ENCODE measurements at regions not wholly inside any gene's neighbourhood (a gene's known extent, or its start where the extent isn't known, plus 50 kb on each side); places are given as distances from the start of the nearest gene placed in this dataset.
A peak's percentile ranks its signal among the peaks of the same experiment; 100 is the strongest.

DNA sequence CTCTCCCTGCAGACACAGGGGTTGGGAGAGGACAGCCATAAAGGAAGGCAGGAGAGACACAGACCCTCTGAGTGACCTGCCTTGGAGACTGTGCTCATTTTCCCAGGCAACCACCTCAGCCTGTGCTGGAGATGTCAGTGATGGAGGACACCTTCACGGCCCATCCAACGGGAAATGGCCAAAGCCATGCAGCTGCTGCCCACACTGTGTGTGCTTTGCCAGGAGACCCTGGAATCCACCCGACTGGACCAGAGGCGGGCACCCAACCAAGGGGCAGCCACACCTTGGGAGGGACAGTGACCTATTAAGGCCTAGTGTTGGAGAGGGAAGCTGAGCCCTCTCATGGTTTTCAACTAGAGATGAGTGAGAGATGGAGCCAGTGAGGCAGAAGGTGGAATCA, 192.5 kb downstream of the SMAD2 start:
- TF ChIP-seq, protein P1, sequence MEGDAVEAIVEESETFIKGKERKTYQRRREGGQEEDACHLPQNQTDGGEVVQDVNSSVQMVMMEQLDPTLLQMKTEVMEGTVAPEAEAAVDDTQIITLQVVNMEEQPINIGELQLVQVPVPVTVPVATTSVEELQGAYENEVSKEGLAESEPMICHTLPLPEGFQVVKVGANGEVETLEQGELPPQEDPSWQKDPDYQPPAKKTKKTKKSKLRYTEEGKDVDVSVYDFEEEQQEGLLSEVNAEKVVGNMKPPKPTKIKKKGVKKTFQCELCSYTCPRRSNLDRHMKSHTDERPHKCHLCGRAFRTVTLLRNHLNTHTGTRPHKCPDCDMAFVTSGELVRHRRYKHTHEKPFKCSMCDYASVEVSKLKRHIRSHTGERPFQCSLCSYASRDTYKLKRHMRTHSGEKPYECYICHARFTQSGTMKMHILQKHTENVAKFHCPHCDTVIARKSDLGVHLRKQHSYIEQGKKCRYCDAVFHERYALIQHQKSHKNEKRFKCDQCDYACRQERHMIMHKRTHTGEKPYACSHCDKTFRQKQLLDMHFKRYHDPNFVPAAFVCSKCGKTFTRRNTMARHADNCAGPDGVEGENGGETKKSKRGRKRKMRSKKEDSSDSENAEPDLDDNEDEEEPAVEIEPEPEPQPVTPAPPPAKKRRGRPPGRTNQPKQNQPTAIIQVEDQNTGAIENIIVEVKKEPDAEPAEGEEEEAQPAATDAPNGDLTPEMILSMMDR (conservative IDR thresholded peaks at IDR 0.05; ENCODE audit: control insufficient read depth, insufficient read depth, low read depth, low read length) = no peak
- no peak for DNase-seq (ENCODE audit: low read depth)
- no peak overlapping the region for H3K4me3 ChIP-seq (ENCODE audit: control insufficient read depth, low read depth, low read length)

DNA sequence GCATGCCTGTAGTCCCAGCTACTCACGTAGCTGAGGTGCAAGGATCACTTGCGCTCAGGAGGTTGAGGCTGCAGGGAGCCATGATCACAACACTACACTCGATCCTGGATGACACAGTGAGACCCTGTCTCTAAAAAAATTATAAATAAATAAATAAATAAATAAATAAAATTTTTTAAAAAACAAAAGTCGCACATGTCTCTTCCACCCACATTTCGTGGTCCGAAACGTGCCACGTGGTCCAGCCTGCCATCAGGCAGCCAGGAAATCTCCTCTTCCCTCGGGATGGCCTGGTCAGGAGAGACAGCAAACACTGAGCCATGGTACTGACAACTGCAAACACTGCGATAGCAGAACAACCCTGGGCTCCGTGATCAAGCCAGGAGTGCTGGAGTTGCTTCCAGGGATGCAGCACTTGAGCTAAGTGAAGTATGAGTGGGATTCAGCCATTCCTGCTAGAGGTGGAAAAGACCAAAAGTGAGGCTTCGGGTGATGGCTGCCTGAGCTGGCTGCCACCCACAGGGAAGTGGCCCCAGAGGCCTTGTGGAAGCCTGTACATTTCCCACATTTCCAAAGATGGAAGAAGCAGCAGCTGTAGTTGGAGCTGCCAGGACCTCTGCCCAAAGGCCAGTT, 193.1 kb downstream of the SMAD2 start:
- no peak overlapping the region for H3K4me3 ChIP-seq (ENCODE audit: control insufficient read depth, low read depth, low read length)
- TF ChIP-seq, protein P1 (conservative IDR thresholded peaks at IDR 0.05; ENCODE audit: control insufficient read depth, insufficient read depth, low read depth, low read length) = no peak

DNA sequence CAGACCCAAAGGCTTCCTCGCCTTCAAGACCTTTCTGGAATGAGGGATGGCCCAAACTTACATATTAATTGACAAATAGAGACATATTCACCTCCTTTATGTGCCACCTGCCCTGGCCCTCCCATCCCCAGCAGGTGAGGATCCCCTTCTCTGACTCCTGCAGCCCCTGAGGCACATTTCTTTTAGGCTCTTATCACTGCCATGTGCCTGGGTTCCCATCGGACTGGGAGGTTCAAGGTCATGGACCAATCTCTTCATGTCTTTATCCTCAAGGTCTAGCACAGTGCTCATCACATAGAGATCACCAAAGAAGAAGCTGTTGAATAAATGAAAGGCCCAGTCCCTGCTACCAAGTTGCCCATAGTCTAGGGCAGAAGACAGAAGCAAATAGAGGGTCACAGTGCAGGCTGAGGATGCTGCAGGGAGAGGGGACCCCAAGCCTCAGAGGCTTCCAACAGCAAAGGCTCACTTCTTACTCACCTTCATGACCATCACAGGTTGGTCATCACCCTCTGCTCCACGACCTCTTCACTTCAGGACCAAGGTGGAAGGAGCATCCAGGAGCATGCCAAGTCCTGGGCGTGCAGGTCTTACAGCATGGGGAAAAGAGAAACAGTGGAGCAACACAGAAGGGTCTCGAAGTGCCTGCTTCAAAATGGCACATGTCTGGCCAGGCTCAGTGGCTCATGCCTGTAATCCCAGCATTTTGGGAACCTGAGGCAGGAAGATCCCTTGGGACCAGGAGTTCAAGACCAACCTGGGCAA, 193.9 kb downstream of the SMAD2 start:
- TF ChIP-seq, protein P1 (conservative IDR thresholded peaks at IDR 0.05; ENCODE audit: control insufficient read depth, insufficient read depth, low read depth, low read length) = no peak
- DNase-seq (ENCODE audit: low read depth) = no peak
- no peak overlapping the region for H3K4me3 ChIP-seq (ENCODE audit: control insufficient read depth, low read depth, low read length)

More for the DNA sequence above, 193.1 kb downstream of the SMAD2 start:
- DNase-seq (ENCODE audit: low read depth) = no peak

DNA sequence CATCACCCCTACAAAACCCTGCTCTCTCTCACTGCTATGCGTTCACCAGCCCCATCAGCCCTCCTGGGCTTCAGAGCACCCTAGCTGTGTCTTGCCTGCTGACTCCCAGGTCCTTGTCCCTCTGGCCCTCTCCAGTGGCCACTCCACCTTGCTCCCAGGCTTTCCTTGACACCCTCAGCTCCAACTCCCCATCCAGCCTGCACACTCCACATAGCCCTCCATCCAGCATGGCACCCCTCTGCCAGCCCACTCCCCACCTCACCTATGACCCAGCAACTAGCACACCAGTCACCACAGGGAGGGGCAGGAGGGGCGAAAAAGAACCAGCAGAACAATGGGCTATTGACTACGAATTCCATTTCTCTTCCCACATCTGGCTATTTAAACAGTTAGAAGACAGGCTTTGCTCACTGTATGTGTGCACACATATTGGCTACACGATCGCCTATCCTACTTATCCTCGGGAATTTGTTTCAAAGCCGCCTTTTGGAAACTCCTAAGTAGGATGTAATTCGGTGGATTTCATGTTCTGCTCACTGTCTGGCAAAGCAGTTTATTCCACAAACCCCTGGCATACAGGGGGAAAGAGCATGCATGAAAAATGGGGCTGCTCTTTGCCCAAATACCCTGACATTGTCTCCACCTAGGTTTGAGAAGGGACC, 195.3 kb downstream of the SMAD2 start:
- H3K4me3 ChIP-seq (ENCODE audit: control insufficient read depth, low read depth, low read length) = no peak overlapping the region
- DNase-seq (ENCODE audit: low read depth) = no peak
- TF ChIP-seq, protein P1 (conservative IDR thresholded peaks at IDR 0.05; ENCODE audit: control insufficient read depth, insufficient read depth, low read depth, low read length) = no peak

DNA sequence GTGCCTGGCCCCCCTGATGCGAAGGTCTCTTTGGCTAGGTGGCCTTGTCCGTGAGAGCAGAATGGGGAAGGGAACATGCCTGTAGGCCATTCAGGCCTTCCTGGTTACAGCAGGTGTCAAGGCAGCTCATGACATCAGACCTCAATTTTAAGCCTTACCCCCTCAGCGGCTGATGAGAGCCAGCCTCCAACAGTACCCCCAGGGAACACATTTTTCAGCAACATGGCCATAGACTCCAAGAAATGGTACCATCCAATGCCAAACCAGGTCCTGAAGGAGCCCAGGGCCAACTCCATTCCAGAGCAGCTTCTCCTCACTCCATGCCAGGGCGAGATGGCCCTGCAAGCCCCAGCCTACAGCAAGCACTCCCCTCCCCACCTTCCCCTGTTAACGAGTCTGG, 199.2 kb downstream of the SMAD2 start:
- DNase-seq (ENCODE audit: low read depth) = no peak
- TF ChIP-seq, protein P1 (conservative IDR thresholded peaks at IDR 0.05; ENCODE audit: control insufficient read depth, insufficient read depth, low read depth, low read length) = no peak
- no peak overlapping the region for H3K4me3 ChIP-seq (ENCODE audit: control insufficient read depth, low read depth, low read length)

DNA sequence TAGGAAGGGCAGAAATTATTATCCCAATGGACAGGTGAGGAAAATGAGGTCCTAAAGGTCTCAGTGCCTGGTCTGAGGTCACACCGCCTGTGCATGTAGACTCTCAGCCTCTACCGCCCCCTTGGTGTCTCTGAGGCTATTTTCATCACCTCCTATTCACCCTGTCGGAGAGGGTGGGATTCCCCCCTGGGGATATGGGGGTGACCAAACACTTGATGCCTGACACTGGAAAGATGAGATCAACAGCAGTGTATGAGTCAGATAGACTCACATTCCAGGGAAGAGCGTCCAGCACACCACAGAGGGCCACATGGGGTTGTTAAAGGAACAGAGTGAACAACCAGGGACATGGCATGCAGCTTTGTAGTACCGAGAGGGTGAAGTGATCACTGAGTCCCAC, 199.7 kb downstream of the SMAD2 start:
- H3K4me3 ChIP-seq (ENCODE audit: control insufficient read depth, low read depth, low read length) = no peak overlapping the region
- TF ChIP-seq, protein P1 (conservative IDR thresholded peaks at IDR 0.05; ENCODE audit: control insufficient read depth, insufficient read depth, low read depth, low read length) = no peak
- peak; percentile 28 for DNase-seq (ENCODE audit: low read depth)
